Mammary epithelial cell (primary cell): ENCODE measurements at regions not wholly inside any gene's neighbourhood (a gene's known extent, or its start where the extent isn't known, plus 50 kb on each side); places are given as distances from the start of the nearest gene placed in this dataset.

Source experiments
- EZH2 ChIP-seq: IDR thresholded peaks from 2 replicates; pipeline ENCODE4 v1.6.1; 2012; ENCODE audit warnings: low read length, inconsistent platforms, borderline replicate concordance
- TF ChIP-seq, protein P1 (sequence below), 2 donors: IDR thresholded peaks in 1 of 2; conservative IDR thresholded peaks in 1 of 2; 2 replicates each; pipeline ENCODE4 v1.5.1; 2011 to 2012; ENCODE audit warnings: inconsistent platforms in 2 of 2, low read length in 2 of 2, mild to moderate bottlenecking in 2 of 2, control low read depth in 1 of 2, low read depth in 1 of 2; ENCODE audit not compliant: insufficient read depth in 1 of 2; ENCODE audit errors: extremely low read depth in 1 of 2

DNA sequence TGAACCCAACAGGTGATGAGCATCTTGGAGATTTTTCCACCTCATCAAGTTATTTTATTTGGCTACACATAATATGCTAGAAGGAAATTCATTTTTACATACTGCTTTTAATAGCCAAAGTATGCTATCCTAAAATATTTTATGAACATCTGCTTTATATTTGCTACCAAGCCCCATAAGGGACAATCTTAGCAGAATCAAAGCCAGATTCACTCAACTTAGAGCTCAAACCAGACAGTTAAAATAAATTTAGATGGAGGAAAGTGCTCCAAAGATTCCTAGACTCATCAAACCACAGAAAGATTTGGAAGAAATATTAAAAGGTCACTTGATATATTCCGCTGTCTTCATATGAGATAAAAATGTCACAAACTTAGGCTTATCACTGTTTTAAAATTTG is 637.1 kb upstream of the CCNG1 start:
- TF ChIP-seq, protein P1, sequence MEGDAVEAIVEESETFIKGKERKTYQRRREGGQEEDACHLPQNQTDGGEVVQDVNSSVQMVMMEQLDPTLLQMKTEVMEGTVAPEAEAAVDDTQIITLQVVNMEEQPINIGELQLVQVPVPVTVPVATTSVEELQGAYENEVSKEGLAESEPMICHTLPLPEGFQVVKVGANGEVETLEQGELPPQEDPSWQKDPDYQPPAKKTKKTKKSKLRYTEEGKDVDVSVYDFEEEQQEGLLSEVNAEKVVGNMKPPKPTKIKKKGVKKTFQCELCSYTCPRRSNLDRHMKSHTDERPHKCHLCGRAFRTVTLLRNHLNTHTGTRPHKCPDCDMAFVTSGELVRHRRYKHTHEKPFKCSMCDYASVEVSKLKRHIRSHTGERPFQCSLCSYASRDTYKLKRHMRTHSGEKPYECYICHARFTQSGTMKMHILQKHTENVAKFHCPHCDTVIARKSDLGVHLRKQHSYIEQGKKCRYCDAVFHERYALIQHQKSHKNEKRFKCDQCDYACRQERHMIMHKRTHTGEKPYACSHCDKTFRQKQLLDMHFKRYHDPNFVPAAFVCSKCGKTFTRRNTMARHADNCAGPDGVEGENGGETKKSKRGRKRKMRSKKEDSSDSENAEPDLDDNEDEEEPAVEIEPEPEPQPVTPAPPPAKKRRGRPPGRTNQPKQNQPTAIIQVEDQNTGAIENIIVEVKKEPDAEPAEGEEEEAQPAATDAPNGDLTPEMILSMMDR (conservative IDR thresholded peaks at IDR 0.05 in 1 of 2, IDR thresholded peaks at IDR 0.05 in 1 of 2; ENCODE audit: extremely low read depth in 1 of 2, insufficient read depth in 1 of 2, low read depth in 1 of 2, low read length in 2 of 2) = no peak
- no peak for TF ChIP-seq EZH2
